Activated CD8-positive, alpha-beta memory T cell treated with anti-CD3 and anti-CD28 coated beads, Interleukin-2, amount 50 U/mL, for 48 hours (primary cell): ENCODE measurements at regions not wholly inside any gene's neighbourhood (a gene's known extent, or its start where the extent isn't known, plus 50 kb on each side); places are given as distances from the start of the nearest gene placed in this dataset.
"Not testable (repeated sequence)": the region's sequence is repeated elsewhere in the genome, so short reads cannot be mapped to it uniquely, and the experiment has no call there.

Experiments
- DNase-seq: peaks from one replicate; pipeline ENCODE4 v3.0.0-alpha.2; 2020

DNA sequence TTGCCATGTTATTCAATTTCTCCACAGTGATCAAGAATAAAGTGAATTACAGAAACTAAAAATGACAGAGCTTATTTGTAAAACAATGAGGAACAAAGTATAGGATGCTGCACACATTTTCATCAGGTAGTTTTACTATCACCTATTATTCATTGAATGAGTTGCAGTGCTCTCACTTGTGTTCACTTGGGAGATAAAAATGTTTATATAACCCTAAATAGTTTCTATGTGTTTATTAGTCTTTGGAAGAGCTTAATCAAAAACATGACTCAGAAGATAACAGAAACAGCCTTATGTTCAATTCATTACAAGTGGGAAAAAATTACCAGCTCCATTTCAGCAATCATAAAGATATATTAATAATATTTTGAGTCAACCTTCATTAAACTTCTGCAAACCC lies 796.2 kb downstream of the SLITRK1 start:
- no peak for DNase-seq

DNA sequence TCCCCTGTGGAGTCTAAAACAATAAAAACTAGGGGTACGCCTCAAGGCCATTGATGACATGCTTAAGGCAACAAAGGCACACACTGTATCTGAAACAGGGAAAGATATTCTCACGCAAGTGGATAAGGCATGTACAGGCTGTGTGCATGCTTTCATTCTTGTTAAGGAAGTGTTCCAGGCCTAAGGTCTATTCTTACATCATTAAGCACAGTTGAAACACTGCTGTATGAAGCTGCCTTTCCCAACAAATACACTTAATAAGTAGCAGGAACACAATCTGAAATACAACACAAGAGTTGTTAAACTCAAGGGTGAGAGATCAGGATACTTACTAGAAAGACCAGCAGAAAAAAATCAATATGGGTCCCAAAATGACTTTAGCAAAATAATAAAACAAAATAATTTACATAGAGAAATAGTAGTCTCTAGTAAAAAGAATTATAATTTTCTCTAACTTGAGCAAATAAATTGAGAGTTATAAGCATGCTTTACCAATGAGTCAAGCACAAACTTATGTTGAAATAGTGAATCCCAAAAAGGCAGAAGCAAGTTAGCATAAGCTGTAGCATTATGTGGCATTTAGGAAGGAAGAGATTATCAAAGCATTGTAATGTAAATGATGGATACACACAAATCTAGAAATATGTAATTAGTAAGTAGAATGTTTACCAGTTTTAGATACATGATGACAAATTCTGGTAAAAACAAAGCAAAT lies 796.9 kb downstream of the SLITRK1 start:
- no peak for DNase-seq

DNA sequence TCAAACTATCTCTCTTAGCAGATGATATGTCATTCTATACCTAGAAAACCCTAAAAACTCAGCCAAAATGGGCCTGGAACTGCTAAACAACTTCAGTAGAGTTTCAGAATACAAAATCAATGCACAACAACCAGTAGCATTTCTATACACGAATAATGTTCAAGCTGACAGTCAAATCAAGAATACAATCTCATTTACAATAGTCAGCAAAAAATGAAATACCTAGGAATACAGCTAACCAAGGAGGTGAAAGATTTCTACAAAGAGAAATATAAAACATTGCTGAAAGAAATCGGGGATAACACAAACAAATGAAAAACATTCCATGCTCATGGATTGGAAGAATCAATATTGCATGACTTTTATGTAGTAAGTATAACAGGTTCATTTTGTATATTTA lies 804.8 kb downstream of the SLITRK1 start:
- DNase-seq: no peak

DNA sequence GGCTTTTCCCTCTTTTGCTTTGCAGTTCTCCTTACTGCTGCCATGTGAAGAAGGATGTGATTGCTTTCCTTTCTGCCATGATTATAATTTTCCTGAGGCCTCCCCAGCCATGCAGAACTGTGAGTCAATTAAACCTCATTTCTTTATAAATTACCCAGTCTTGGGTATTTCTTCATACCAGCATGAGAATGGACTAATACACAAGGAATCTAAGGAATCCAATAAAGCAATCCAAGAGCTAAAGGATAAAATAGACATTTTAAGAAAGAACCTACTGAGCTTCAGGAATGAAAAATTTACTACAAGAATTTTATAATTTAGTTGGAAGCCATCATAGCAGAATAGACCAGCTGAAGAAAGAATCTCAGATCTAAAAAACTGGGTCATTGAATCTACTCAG lies 808.3 kb downstream of the SLITRK1 start:
- not testable (repeated sequence) for DNase-seq

DNA sequence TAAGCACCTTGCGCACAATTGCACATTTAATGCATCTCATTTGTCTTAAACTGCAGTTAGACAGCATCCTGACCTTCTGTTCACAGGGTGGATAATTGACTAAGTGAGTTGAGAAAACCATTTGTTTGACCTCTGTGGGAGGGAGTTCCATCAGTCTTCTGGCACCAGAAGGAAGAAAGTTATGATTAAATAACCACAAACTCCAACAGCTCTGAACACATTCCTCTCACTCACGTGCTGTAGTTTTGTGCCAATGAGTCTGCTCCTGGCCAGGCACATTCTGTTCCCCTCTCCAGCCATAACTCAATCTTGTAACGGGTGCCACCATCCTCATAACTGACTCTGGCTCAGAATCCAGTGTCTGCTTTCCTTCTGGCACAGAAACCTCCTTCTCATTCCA lies 817.2 kb downstream of the SLITRK1 start:
- DNase-seq: no peak

DNA sequence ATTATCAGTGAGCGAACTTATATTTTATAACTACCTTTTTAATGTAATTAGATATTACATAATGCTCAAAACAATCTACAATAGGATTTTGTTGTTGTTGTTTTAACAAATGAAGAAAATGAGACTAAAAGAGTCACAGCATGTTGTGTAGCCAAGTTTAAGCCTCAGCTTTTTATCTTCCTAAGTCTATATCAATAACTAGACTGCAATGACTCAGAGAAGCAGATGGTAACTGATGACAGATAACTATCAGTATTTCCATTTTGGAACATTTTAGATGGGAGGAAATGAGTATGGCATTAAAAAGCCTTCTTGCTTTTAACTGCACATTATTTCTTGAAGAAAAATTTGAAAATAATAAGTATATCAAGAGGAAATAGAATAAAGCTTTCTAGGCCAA lies 825.2 kb downstream of the SLITRK1 start:
- DNase-seq: no peak

DNA sequence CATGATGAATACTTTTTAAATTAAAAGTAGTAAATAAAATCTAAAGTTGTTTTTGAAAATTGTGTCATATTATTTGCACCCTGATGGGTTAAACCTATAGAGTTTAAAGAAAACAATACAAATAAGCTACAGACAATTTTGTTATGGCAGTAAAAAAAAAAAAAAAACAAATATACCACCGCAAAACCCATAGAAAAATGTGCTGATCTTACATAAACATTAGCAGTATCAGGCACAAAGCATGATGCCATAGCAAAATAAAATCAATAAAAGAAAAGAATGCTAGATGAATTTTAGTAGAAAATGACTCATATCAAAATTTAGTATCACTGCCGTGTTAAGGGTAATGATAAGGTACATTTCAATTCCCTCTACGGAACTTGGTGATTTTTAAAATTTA lies 826.0 kb downstream of the SLITRK1 start:
- no peak for DNase-seq

DNA sequence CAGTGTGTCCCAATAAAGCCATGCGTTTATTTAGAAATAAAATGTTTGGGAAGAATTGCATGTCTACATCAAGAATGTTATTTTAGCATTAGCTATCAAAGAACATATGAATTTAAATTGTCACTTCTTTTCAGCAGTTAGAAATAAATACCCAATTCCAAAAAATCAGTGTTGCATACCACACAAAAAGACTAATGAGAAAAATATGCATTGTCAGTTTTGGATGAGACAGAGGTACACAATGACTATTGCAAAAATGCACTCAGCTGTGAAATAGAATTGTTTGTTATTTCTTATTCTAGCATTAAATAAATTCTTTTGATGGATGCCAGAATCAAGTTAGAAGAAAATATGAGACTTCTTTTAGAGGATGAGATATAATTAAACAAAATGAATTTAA lies 833.9 kb downstream of the SLITRK1 start:
- DNase-seq: no peak

DNA sequence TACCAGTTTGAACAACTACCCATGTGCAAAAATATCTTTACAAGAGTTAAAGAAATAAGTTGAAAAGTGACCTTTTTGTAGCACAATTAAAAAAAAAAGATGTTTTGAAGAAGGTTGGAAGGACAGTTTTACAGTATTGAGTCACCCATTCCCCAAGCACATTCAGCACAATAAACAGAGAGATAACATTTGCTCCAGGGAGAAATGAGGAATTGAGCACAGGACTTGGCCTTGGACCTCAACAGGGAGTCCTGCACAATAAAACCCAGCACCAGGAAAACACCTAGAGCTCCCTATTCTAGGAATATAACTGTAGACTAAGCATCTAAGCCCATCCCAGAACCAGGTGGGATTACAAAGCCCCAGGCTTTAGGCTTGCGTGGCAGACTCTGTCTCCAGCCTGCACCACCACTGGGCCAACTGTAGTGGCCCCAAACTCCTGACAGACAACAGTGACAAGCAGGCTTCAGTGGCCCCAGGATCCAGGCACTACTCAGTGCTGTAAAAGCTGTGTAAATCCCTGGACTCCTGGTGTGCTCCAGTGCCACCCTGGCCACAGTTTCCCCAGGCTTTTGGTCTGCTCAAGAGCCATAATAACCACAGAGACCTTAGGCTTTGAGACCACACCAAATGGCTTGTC lies 857.2 kb downstream of the SLITRK1 start:
- no peak for DNase-seq

DNA sequence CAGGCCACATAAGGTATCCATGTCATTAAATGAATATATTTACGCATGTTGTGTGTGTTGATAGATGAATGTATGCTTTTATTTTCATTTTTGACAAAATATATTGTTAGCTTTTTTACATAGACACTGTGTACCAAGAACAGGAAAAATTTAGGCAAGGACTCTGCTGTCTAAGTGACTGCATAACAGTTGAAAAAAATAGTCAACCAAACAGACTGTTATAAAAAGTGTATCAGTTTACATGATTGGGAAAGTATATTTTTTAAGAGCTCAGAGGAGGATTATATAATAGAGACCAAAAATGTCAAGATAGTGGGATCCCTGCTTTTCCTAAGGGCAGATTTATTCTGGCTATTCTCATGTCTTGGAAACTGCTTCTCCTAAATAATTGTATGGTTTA lies 858.0 kb downstream of the SLITRK1 start:
- DNase-seq: no peak

DNA sequence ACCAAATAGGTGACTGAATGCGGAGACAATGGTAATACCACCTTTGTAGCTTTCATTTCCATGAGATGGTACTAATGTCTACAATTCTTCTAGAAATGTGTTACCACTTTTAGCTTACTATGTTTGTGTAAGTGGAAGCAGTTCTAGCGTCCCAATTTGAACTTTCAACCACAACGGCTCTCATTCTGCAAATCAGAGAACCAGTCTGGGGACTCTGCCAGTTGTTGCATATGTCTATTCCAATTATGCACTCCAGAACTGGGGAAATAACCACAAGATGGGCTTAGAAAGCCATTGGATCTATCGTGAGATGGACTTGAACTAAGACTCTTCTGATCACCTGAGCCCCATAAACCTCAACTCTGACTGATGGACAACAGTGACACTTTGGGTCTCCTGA lies 862.3 kb downstream of the SLITRK1 start:
- no peak for DNase-seq

DNA sequence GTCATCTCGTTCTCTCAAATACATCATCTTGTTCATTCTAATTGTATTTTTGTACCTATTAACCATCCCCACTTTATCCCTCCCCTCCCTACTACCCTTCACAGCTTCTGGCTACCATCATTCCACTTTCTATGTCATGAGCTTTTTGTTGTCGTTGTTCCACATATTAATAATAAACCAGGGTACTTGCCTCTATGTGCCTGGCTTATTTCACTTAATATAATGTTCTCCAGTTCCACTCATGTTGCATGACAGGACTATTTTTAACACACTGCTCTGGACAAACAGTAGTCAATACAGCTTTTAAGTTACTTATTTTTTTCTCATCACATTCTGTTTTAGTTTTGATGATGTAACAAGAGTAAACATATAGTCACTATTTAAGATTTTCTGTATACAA lies 872.3 kb downstream of the SLITRK1 start:
- no peak for DNase-seq

DNA sequence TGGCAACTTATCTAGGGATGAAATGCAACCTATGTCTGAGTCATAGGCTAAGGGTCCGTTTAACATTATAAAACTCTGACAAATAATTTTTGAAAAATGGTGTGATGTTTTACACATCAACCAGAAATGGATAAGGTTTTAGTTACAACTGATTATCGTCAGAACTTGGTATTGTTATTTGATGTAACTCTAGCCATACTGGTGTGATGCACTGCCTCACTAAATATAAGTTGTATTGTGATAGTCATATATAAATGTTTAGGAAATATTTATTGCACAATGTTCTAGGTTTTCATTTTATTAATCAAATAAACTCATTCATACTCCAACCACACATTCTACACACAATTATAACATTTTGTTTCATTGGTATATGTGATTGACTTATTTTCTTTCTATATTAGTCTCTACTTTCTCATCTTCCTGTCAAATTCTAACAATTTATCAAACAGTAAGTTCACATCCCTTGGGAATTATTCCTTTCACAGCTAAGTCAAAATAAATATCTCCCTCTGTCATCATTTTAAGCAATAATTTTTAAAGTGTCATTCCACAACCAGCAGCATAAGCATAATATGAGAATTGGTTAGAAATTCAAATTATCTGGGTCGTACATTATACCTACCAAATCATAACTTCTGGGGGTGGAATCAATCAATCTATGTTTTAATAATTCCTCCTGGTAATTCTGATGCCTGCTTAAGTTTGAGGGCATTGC lies 873.9 kb downstream of the SLITRK1 start:
- no peak for DNase-seq

DNA sequence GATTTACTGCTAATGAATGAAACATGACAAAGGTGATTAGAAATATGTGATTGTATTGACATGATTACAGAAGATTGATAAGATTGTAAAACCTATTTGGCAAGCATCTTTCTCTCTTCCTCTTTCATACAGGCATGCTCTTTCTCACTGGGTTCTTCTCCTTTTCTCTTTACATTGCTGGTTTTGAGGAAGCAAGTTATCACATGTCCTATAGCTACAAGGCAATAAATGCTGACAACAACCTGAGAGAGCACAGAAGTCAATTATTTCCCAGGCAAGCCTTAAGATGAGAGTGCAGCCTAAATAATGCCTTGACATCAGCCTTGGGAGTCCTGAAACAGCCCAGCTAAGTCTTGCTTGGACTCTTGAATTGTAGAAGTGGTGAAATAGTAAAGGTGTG lies 875.0 kb downstream of the SLITRK1 start:
- DNase-seq: no peak

DNA sequence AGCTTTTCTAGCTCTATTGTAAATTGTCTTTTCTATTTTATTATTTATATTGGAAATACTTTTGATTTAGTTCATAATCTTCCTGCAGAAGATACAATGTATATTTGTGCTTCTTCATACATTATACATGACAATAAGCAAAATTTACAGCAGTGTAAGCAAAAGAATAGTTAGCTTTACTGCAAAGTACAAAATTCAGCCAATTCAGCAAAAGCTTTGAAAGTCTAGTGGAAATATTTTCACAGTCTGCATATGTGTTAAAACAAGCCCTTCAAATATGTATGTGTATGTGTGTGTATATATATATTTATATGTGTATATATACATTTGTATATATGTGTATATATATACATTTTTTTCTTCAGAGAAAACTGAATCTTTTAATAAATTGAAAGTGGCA lies 879.1 kb downstream of the SLITRK1 start:
- no peak for DNase-seq

DNA sequence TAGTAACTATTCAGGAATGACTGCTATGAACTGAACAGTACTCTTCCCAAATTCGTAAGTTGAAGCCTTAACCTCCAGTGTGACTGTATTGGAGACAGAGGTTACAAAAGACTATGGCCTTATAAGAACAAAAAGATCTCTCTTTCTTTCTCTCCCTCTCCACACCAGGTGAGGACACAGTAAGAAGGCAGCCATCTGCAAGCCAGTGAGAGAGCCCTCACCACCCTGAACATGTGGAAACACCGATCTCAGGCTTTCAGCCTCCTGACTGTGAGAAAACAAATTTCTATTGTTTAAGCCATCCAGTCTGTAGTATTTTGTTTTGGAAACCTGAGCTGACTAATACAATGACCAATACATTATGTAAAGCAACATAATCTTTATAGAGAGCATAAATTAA lies 888.9 kb downstream of the SLITRK1 start:
- DNase-seq: no peak

DNA sequence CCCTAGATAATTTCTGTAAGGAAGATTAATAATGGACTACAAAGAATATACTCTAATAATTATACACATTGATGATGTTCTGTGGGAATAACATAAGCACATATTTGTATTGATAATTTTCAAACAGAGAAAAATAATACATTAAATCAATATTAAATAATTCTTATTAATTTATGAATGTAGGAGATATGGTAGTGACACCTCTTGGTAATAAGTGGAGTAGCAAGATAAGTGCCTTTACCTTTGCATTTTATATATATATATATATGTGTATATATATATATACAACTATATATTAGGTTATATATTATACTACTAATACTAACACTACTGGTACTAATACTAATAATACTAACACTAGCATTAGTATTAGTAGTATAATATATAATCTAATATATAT lies 905.8 kb downstream of the SLITRK1 start:
- no peak for DNase-seq

DNA sequence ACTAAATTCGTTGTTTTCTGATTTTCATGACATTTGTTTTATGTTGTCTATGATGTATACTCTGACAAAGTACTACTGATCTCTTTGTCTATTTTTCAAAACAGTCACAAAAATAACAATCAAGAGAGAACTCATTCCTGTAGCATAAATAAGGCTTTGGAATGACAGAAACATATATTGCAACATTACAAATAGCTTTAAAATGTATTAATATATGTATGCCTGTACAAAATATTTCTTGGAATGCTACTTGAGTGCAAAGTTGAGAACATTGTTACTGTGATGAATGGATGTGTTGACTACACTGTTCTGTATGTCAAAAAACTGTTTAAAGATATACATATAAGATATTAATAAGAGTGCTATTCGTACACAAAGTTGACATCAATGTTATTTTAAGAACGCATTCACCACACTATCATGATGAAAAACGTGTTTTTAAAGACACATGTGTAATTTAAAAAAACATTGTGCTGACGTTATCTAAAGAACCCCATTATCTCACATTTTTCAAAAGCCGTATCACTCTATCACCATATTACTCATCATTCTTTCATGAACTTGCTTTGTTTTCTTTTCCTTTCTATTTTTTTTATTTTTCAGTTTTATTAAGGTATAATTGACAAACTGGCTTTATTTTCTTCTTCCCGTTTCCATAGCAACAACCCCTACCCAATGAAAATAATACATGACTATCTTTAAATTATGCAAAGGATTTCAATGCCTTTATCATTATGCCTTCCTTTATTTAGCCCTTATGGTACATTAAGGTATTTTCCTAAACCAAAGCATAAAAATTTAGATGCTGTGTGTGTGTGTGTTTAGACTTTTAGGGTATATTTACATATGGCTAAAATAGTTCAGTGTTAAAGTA lies 918.8 kb downstream of the SLITRK1 start:
- no peak for DNase-seq

DNA sequence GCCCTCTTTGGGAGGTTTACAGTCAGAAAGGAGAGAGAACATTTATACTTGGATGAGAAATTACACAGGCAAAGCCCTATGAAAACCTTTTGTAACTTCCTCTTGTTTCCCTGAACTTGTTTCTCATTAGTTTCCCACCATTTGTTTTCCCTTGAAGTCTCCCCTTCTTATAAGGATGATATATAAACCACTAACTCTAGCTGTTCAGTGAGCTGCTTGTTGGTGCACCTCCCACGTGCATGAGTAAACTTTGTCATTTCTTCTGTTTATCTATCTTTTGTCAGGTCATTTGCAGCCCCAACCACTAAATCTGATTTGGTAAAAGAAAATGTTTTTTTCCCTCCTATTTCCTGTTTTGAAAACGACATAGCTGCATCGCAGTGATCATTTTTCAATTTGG lies 919.9 kb downstream of the SLITRK1 start:
- no peak for DNase-seq

DNA sequence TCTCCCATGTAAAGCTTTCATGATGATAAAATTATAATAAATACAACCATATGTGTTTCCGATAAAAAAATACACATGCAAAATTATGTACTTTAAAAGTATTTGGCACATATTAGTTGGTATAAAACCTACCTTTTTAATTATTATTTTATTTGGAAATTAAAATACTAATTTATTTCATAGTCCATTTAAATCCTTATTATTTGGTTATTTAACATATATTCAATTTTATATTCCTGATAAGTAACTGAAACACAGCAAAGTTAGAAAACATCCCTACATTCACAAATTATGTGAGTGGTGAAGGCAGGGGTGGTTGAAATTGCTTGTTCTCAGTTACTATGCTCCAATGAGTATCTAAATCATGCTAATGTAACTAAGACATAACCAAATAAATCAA lies 920.5 kb downstream of the SLITRK1 start:
- DNase-seq: no peak

DNA sequence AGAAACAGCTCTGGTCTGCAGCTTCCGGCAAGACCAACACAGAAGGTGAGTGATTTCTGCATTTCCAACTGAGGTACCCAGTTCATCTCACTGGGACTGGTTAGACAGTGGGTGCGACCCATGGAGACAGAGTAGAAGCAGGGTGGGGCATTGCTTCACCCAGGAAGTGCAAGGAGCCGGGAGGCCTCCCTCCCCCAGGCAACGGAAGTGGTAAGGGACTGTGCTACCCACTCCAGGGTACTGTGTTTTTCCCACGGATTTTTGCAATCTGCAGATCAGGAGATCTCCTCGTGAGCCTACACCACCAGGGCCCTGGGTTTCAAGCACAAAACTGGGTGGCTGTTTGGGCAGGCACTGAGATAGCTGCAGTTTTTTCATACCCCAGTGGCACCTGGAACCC lies 929.9 kb downstream of the SLITRK1 start:
- not testable (repeated sequence) for DNase-seq

DNA sequence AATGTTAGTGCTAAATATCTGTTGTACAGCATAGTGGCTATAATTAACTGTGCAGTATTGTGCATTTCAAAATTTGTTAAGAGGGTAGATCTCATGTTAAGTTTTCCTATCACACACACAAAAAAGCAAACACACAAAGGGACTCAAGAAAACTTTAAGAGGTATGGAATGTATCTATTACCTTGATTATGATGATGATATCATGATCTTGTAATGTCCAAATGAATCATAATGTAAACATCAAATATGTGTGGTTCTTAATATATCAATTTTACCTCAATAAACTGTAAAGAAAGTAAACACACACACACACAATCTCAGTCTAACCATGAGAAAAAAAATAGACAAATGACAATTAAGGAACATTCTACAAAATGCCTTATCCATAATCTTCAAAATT lies 934.6 kb downstream of the SLITRK1 start:
- DNase-seq: no peak

DNA sequence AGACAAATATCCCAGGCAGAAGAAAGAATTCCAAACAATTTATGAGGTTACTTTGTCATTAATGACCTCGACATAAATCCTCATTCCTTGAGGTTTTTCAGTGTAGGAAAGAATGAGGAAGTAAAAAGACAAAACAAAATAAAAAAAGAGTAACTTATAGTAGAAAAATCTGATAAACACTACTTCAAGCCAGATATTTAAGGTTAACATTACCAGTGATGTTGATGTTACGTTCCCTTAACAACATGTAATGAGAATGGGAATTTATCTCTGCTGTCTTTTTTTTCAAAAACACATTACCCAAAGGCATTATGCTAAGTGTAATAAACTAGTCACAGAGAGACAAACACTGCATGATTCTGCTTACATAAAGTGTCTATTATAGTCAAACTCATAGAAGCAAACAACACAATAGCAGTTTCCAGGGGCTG lies 935.1 kb downstream of the SLITRK1 start:
- DNase-seq: no peak
